Astrocyte (in vitro differentiated cells and primary cell): ENCODE measurements at regions not wholly inside any gene's neighbourhood (a gene's known extent, or its start where the extent isn't known, plus 50 kb on each side); places are given as distances from the start of the nearest gene placed in this dataset.

Experiments
- EZH2 ChIP-seq: IDR thresholded peaks from 2 replicates; pipeline ENCODE4 v1.6.1; 2012; ENCODE audit warnings: mild to moderate bottlenecking, low read length, inconsistent platforms; ENCODE audit not compliant: insufficient read depth
- TF ChIP-seq, protein P1 (sequence below): IDR thresholded peaks from 2 replicates; pipeline ENCODE4 v1.5.1; 2011; ENCODE audit warnings: low read depth, mild to moderate bottlenecking, inconsistent platforms, low read length, moderate library complexity; ENCODE audit not compliant: insufficient read depth

DNA sequence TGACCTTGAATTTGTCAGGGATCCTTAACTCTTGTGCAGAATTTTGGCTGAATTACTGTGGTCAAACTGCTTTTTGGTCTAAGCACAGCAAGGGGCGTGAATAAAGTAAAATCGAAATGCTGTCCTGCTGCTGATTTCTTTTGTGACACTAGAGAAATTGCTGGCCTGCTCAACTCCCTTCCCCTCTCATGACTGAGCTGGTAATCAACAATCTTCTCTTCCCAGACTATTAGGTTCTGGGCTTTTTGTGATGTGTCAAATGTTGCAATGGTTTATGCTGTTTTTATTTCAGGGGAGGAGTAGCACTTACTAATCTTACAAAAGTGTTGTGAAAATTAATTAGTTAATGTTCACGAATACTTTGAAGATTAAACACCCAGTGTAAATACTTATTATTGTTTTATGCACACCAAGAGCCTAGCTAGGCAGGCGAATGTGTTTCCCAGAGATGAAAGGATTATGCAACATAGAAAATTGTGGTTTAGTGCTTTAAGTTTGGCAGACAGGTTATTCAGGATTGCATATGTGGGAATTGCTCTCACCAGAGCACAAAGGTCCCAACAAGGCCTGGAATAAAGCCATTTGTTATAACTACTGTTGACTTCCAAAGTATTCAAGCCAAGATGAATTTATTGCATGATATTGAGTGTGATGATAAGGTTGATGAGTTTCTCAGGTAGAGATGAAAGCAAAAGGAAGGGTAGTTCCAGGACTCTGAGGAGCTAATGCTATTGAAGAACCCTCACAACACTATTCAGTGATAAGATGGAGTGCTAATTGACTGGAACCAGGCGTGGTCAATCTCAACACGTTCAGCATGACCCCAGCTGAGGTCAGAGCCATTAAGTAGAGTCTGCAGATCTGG lies 280.7 kb upstream of the ZNF608 start:
- TF ChIP-seq, protein P1, sequence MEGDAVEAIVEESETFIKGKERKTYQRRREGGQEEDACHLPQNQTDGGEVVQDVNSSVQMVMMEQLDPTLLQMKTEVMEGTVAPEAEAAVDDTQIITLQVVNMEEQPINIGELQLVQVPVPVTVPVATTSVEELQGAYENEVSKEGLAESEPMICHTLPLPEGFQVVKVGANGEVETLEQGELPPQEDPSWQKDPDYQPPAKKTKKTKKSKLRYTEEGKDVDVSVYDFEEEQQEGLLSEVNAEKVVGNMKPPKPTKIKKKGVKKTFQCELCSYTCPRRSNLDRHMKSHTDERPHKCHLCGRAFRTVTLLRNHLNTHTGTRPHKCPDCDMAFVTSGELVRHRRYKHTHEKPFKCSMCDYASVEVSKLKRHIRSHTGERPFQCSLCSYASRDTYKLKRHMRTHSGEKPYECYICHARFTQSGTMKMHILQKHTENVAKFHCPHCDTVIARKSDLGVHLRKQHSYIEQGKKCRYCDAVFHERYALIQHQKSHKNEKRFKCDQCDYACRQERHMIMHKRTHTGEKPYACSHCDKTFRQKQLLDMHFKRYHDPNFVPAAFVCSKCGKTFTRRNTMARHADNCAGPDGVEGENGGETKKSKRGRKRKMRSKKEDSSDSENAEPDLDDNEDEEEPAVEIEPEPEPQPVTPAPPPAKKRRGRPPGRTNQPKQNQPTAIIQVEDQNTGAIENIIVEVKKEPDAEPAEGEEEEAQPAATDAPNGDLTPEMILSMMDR, result no peak
- no peak for TF ChIP-seq EZH2
